Activated T-helper 1 cell treated with Interleukin-2 at 50 U/mL for 16 hours (primary cell): ENCODE measurements at regions not wholly inside any gene's neighbourhood (a gene's known extent, or its start where the extent isn't known, plus 50 kb on each side); places are given as distances from the start of the nearest gene placed in this dataset.

ENCODE experiments used
- DNase-seq: peaks from one replicate; pipeline ENCODE4 v3.0.0-alpha.2; 2020; ENCODE audit warnings: low read depth

- DNase-seq: no peak
Measured at GRCh38 chr13:26831336-26831908, 70.8 kb upstream of the GPR12 start.

GRCh38 chr13:26829716-26830115 is 69.1 kb upstream of the GPR12 start:
- DNase-seq: no peak

GRCh38 chr13:26824581-26824980 is 64.0 kb upstream of the GPR12 start:
- no peak for DNase-seq

GRCh38 chr13:26822146-26822545 is 61.6 kb upstream of the GPR12 start:
- no peak for DNase-seq

GRCh38 chr13:26821672-26822071 is 61.1 kb upstream of the GPR12 start:
- DNase-seq: no peak

GRCh38 chr13:26820871-26821270 is 60.3 kb upstream of the GPR12 start:
- no peak for DNase-seq

- no peak for DNase-seq
Measured at GRCh38 chr13:26819046-26819445, 58.5 kb upstream of the GPR12 start.

GRCh38 chr13:26816881-26817280 is 56.3 kb upstream of the GPR12 start:
- DNase-seq: no peak

GRCh38 chr13:26813980-26814348 is 53.4 kb upstream of the GPR12 start:
- DNase-seq: no peak

GRCh38 chr13:26813321-26813979 is 52.9 kb upstream of the GPR12 start:
- DNase-seq: no peak

- DNase-seq: no peak
Measured at GRCh38 chr13:26811581-26811980, 51.0 kb upstream of the GPR12 start.
